ENCODE measurements at regions not wholly inside any gene's neighbourhood (a gene's known extent, or its start where the extent isn't known, plus 50 kb on each side); places are given as distances from the start of the nearest gene placed in this dataset.

DNA sequence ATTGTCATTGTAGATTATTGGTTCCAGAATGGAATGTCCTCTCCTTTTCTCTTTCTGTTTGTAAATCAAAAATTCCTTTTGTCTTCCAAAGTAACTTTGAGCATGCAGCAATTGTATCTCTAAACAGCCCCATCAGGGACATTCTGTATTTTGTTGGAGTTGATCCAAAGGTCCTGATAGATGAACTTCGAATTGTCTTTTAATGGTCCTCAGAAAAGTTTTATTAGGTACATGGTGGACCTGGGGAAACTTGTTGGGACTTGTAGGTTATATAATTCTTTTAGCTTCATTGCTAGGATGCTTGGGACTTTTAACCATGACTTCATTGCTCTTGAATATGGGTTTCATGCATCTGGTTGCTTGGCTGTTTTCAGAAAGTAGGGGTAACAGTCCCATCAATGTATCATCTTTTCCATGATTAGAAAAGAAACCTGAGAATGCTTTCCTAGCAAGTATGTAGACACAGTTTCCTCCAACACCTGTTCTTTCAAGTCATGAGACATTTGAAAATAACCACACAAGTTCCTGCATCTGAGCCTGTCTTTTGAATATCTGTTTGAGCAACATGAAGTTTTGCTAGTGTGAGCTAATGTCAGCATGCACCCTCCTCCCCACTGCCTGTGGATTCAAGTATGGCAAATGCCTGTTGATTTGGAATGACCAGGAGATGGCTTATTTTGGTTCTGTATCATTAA lies 413.1 kb downstream of the KCNRG start:
- DNase-seq (ENCODE audit: low read depth in 2 of 3, low spot score in 2 of 3): no peak

DNA sequence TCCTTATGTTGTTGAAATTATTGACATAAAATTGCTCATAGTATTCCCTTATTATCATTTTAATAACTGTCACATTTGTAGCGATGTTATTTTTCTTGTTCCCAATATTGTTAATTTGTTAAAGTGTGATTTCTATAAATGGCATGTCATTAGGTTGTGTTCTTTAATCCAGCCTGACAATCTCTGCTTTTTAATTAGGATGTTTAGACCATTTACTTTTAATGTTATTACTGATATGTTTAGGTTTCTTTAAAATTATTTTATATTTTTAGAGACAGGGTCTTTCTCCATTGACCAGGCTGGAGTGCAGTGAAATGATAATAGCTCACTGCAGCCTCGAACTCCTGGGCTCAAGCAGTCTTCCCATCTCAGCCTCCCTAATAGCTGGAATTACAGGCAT lies 408.5 kb downstream of the DLEU7 start:
- DNase-seq (ENCODE audit: low read depth in 2 of 3, low spot score in 2 of 3): no peak

DNA sequence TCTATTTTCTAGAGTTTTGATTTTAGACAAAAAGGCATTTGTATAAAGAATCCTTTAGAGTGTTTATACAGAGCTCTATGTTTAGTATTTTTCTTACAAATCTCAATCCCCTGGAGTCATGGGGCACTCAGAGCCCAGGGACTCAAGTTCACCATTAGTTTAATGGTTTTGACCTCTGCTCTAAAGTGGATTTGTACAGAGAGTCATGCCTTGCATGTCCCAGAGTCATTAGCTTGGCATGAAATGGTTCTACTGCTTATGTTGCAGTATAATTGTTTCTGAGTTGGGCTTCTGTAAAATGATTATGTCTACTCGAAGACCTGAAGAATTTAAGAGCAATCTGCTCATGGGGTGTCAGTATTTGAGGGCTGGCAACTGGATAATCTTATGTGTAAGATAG lies 406.2 kb downstream of the DLEU7 start:
- DNase-seq (ENCODE audit: low read depth in 2 of 3, low spot score in 2 of 3): no peak

DNA sequence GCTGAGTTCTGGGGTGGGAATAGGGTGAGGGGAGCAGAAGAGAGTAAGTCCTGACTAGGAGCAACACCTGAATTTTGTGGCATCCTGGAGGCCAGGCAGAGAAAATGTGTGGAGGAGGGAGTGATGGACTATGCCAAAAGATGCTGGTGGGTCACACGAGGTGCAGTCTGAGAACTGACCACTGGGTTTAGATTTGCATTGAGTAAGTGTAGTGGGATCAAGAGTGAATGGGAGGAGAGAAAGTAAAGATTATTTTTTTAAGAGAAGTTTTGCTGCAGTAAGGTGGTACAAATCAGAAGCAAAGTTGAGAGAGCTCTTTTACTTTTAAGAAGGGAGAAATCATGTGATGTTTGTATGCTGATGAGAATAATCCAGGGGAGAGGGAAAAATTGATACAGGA lies 405.1 kb downstream of the DLEU7 start:
- DNase-seq (ENCODE audit: low read depth in 2 of 3, low spot score in 2 of 3): no peak

DNA sequence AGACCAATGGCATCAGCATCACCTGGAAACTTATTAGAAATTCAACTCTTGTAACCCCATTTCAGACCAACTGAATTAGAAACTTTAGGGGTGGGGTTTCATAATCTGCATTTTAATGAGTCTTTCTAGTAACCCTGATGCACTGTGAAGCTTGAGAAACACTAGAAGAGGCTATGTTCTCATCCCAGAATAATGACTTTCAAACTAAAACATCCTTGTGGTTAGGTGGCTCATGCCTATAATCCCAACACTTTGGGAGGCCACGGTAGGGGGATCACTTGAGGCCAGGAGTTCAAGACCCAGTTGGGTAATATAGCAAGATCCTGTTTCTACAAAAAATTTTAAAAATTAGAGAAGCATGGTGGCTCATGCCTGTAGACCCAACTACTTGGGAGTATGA lies 402.4 kb downstream of the DLEU7 start:
- no peak for DNase-seq (ENCODE audit: low read depth in 2 of 3, low spot score in 2 of 3)

GRCh38 chr13:50444726-50445125 lies 398.8 kb downstream of the DLEU7 start:
- no peak for DNase-seq (ENCODE audit: low read depth in 2 of 3, low spot score in 2 of 3)

- no peak for DNase-seq (ENCODE audit: low read depth in 2 of 3, low spot score in 2 of 3)
Measured at GRCh38 chr13:50446611-50447010, 396.9 kb downstream of the DLEU7 start.

DNA sequence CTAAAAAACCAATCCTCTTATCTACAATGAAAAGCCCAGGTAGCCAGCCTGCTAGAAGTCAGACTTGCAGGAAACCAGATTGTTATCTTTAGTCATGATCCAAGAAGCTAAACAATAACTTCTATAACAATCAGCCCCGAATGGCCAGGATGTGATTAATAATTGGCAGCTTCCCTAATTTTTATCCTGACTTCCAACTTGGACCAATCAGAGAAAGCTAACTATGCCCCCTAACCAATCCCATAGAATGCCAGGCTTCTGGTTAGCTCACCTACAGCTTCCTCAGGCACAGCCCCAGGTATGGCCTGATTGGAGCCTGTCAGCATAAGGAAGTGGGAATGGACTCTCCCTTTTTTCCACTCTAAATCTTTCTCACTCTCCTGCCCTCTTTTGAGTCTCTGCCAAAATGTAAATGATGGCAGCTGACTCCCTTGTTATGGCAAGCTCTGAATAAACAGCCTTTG lies 394.9 kb downstream of the DLEU7 start:
- no peak for DNase-seq (ENCODE audit: low read depth in 2 of 3, low spot score in 2 of 3)

DNA sequence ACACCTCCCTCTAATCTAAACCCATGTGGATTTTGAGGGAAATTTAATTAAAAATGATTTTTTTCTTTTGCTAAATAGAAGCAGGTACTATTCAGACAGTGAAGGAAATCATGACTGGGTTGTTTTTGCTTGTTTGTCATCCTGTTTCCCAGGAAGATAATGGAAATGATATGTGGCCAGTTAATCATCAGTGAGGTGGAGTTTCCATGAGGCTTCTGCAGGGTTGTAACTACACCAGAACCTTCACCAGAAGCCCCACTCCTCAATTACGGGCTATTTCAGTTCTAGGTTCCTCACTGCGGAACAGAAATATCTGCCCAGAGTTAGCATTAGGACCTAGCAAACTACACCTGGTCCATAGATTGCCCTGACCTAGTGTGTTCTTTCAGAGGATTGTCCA lies 394.0 kb downstream of the DLEU7 start:
- no peak for DNase-seq (ENCODE audit: low read depth in 2 of 3, low spot score in 2 of 3)

DNA sequence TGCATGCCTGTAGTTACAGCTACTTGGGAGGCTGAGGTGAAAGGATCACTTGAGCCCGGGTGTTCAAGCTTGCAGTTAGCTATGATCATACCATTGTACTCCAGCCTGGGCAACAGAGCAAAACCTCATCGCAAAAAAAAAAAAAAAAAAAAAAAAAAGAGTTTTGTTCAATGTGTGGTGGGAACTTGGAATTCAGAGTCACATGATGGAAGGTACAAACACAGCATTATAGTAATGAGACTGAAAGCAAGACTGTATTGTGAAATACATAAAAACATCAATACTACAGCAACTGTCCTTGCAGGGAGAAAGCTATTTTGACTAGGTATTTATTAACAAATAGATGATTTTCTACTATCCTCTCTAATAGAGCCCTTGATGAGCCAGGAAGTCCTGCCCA lies 393.2 kb downstream of the DLEU7 start:
- no peak for DNase-seq (ENCODE audit: low read depth in 2 of 3, low spot score in 2 of 3)

DNA sequence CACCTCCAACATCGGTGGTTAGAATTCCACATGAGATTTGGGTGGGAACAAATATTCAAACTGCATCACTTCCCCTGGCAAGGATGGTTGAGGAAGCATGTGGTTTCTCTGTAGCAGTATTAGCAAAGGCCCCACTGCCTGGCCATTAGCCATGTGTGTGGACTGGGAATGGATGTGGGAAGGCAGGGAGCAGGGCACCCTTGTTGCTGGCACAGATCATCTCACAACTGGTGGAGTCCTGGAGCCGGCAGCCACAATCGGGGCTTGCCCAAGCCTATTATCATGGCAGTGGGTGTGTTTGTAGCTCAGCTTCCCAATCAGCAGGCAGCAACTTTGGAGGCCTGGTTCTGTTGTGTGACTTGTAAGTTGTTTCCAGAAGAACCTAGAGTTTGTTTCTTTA lies 391.9 kb downstream of the DLEU7 start:
- DNase-seq (ENCODE audit: low read depth in 2 of 3, low spot score in 2 of 3): no peak

DNA sequence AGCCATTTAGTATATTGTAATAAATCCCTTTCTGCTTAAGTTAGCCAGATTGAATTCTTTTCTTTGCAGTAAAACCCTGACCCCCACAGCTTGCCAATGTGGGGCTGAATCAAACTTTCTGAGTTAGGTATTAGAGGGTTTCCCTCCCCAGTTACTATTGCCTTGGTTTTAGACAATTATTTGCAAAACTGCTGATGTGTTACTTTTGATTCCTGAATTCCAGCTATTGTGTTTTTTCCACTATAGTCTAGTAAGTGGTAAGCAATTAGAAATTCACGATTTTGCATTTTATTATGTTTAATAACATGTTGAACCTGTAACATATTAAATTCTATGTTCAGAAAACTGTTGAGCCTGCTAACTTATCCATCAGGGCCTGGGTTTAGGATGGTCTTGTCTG lies 391.5 kb downstream of the DLEU7 start:
- no peak for DNase-seq (ENCODE audit: low read depth in 2 of 3, low spot score in 2 of 3)

DNA sequence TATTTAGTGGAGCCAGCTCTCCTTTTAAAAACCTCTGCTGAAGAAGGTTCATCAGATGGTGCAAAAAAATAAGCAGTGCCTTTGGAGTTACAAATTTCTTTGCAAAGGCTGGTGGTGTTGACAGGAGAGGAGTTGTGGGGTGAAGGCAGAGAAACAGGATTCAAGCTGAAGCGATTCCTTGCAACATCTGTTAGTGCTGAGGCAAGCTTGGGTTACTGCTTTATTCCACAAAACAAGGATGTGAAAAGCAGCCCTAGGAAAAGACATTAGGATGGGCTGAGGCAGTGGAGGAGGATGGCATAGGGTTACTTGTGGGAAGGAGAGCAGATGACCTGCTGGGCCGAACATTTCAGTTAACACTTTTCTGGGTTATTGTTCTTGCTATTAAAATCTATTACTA lies 390.7 kb downstream of the DLEU7 start:
- DNase-seq (ENCODE audit: low read depth in 2 of 3, low spot score in 2 of 3): no peak

DNA sequence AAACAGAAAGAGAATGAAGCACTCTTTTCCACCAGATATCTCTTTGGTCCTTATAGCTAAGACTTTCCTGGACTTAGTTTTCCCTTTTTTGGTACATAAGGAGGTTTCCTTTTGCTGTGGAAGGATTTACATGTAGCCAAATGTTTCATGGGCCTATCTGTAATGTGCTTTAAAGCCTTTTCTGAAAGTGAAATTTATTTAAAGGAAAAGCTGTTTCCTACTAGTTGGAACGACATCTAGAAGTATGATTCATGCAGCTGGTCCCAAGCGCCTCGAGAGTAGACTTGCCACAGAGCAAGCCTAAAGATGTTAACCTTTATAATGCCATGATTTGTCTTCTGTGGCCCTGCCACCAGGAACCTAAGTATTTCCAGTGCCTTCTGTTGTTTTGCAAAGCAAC lies 390.3 kb downstream of the DLEU7 start:
- no peak for DNase-seq (ENCODE audit: low read depth in 2 of 3, low spot score in 2 of 3)

- DNase-seq (ENCODE audit: low read depth in 2 of 3, low spot score in 2 of 3): no peak
Measured at GRCh38 chr13:50456111-50456510, 387.4 kb downstream of the DLEU7 start.

DNA sequence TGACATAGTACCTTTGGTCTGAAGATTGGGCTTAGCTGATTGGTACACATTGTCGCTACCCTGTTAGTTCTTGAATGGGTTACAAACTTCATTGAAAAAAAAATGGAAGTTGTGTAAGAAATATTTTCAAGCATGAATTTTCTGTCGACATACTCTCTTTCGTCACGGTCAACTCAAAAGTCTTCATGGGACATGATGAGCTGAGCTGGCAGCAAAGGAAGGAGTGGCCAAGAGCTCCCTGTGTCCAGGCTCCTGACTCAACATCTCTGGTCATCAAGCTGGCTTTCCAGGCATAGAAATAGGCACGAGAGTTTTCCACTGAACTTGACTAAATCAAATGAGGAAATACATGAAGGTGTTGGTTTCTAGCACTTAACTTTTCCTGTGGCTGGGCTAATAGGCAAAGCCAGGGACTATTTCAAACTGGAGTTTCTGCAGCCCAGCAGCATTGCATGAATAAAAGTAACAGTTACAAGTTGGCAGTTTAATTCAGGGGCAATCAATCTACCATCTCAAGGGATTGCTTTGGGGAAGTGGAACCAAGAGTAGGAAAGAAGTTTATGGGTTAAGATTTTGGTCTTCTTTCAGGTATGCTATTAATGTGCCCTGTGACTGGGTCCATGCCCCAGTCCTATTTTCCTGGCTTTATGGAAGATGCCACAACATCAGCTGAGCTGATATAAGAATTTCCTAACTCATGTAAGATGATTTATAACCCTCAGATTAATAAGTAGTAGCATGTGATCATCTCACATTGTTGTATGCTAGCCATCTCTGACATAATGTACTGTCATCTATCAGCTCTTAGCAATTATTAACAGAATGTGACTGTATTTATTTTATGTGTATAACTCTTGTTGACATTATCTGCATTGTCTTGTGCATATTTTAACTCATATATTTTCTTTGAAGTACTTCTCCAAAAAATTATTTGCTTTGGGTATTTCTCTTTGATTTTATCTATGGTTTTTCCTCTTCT lies 385.8 kb downstream of the DLEU7 start:
- DNase-seq (ENCODE audit: low read depth in 2 of 3, low spot score in 2 of 3): no peak

DNA sequence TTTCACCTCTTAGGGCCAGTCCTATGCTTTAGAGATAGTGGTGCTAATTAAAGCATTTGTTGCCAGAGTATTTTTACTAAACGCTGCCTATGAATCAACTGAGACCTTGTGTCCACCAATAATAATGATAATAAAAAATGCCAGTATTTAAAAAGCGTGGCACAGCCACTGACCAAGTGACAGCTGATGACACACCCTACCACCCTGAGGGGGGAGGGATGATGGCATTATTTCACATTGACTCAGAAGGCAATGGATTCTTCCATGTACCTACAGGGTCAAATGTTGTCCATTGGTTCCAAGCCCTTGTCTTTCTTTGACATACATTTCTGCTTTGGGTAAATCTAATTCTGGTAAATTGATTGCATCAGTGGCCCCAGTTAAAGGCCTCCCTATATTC lies 384.4 kb downstream of the DLEU7 start:
- no peak for DNase-seq (ENCODE audit: low read depth in 2 of 3, low spot score in 2 of 3)

GRCh38 chr13:50459658-50460057 lies 383.8 kb downstream of the DLEU7 start:
- no peak for DNase-seq (ENCODE audit: low read depth in 2 of 3, low spot score in 2 of 3)

GRCh38 chr13:50460358-50460757 lies 383.1 kb downstream of the DLEU7 start:
- DNase-seq (ENCODE audit: low read depth in 2 of 3, low spot score in 2 of 3): no peak

- DNase-seq (ENCODE audit: low read depth in 2 of 3, low spot score in 2 of 3): no peak
Measured at GRCh38 chr13:50461189-50461588, 382.3 kb downstream of the DLEU7 start.

GRCh38 chr13:50463719-50464118 lies 379.8 kb downstream of the DLEU7 start:
- no peak for DNase-seq (ENCODE audit: low read depth in 2 of 3, low spot score in 2 of 3)

All from hematopoietic multipotent progenitor cell (in vitro differentiated cells).